HL-60 (cell line): ENCODE measurements at regions not wholly inside any gene's neighbourhood (a gene's known extent, or its start where the extent isn't known, plus 50 kb on each side); places are given as distances from the start of the nearest gene placed in this dataset.

Source experiments
- DNase-seq, 2 experiments: peaks; one replicate each; pipeline ENCODE4 v3.0.0-alpha.2; 2010 to 2020; ENCODE audit warnings: low read depth in 1 of 2, low spot score in 1 of 2
- H3K27ac ChIP-seq: fragments of 250-450 bp; sonication (Bioruptor Pico); replicated peaks from 2 replicates; pipeline ENCODE4 v1.5.1; 2020; ENCODE audit warnings: mild to moderate bottlenecking, moderate library complexity
- H3K27me3 ChIP-seq: fragments of 250-450 bp; sonication (Bioruptor Pico); 2 replicates; pipeline ENCODE4 v1.5.1; 2021; ENCODE audit warnings: mild to moderate bottlenecking, moderate library complexity; ENCODE audit not compliant: insufficient read depth, poor library complexity, severe bottlenecking
- H3K4me3 ChIP-seq: replicated peaks from 2 replicates; pipeline ENCODE4 v1.5.1; 2011; ENCODE audit warnings: mild to moderate bottlenecking, control low read depth, low read length; ENCODE audit not compliant: insufficient read depth
- CTCF ChIP-seq: IDR thresholded peaks from one replicate; pipeline ENCODE4 v1.5.1; 2011; ENCODE audit warnings: low read length, control low read depth, inconsistent platforms; ENCODE audit not compliant: insufficient read depth
- GABPA ChIP-seq: IDR thresholded peaks from 2 replicates; pipeline ENCODE4 v1.6.1; 2012; ENCODE audit warnings: low read depth
- POLR2AphosphoS5 ChIP-seq: IDR thresholded peaks from 2 replicates; pipeline ENCODE4 v1.6.1; 2012; ENCODE audit warnings: low read depth
- SPI1 ChIP-seq: IDR thresholded peaks from 2 replicates; pipeline ENCODE4 v1.6.1; 2012; ENCODE audit warnings: low read depth, mild to moderate bottlenecking, borderline replicate concordance
- TF ChIP-seq, protein P1 (sequence below): IDR thresholded peaks from 2 replicates; pipeline ENCODE4 v1.6.1; 2012; ENCODE audit warnings: low read depth; ENCODE audit not compliant: insufficient replicate concordance

DNA sequence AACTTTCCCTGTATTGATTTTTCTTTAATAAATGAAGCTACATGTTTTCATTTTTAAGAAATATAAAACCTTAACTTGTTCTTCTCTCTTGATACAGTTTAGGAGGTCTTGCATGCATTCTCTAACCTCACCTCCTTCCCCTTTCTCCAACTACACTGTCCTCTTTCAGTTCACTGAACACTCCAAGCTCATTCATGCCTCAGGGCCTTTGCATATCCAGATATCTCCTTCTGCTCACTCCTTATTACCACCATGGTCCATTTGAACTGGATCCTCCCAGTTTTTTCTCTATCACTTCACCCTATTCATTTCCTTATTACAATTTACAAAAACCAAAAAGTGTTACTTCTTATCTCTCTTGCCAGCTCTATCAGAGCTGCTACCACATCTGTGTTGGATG is 242.9 kb upstream of the PLEKHG7 start:
- no peak for DNase-seq
- no peak overlapping the region for H3K4me3 ChIP-seq
- TF ChIP-seq CTCF (no peak), GABPA (no peak), SPI1 (no peak), POLR2AphosphoS5 (no peak)
- TF ChIP-seq, protein P1, sequence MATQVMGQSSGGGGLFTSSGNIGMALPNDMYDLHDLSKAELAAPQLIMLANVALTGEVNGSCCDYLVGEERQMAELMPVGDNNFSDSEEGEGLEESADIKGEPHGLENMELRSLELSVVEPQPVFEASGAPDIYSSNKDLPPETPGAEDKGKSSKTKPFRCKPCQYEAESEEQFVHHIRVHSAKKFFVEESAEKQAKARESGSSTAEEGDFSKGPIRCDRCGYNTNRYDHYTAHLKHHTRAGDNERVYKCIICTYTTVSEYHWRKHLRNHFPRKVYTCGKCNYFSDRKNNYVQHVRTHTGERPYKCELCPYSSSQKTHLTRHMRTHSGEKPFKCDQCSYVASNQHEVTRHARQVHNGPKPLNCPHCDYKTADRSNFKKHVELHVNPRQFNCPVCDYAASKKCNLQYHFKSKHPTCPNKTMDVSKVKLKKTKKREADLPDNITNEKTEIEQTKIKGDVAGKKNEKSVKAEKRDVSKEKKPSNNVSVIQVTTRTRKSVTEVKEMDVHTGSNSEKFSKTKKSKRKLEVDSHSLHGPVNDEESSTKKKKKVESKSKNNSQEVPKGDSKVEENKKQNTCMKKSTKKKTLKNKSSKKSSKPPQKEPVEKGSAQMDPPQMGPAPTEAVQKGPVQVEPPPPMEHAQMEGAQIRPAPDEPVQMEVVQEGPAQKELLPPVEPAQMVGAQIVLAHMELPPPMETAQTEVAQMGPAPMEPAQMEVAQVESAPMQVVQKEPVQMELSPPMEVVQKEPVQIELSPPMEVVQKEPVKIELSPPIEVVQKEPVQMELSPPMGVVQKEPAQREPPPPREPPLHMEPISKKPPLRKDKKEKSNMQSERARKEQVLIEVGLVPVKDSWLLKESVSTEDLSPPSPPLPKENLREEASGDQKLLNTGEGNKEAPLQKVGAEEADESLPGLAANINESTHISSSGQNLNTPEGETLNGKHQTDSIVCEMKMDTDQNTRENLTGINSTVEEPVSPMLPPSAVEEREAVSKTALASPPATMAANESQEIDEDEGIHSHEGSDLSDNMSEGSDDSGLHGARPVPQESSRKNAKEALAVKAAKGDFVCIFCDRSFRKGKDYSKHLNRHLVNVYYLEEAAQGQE: no peak
- H3K27me3 ChIP-seq: no peaks in the 10 kb centered on the region
- no peak overlapping the region for H3K27ac ChIP-seq

- no peak overlapping the region for H3K4me3 ChIP-seq
- no peak for DNase-seq
- no peak for TF ChIP-seq GABPA
- no peak for TF ChIP-seq POLR2AphosphoS5
- TF ChIP-seq, protein P1: no peak
- TF ChIP-seq CTCF: no peak
- TF ChIP-seq SPI1: no peak
- no peaks in the 10 kb centered on the region for H3K27me3 ChIP-seq
- H3K27ac ChIP-seq: no peak overlapping the region
These were observed 243.8 kb upstream of the PLEKHG7 start for GRCh38 chr12:92458996-92459395.

DNA sequence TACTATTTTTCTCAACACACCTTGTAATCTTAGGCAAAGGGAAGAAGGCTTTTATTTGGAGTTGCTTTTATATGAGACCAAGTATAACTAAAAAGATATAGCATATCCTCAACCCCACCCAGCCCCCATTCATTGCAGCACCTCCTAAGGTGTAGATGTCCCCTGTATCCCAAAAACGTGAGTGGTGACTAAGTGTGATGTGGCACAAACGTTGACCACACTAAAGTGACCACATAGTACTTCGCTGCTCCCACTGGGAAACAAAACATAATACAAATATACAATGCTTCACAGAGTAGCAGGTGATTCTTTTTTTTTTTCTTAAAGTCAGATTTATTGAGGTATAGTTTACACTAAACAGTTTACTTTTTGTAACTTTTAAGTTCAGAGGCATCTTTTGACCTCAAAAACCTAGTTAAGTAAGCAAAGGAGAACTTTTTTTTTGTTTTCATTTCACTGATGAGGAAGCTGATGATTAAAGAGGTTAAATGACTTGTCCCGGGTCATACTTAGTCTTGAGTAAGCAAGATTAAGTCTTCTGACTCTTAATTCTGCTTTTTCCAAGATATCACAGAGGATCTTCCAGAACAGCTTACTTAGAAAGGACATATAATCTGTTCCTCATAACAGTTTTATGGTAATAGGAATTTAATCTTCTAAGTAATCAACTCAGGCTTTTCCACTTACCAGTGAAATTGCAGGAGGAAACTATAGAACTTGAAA is 245.2 kb upstream of the PLEKHG7 start:
- Histone ChIP-seq H3K4me3 (no peak overlapping the region), H3K27me3 (no peaks in the 10 kb centered on the region), H3K27ac (no peak overlapping the region)
- no peak for DNase-seq
- TF ChIP-seq CTCF (no peak), GABPA (no peak), POLR2AphosphoS5 (no peak)
- TF ChIP-seq, protein P1: no peak
